ENCODE measurements at regions not wholly inside any gene's neighbourhood (a gene's known extent, or its start where the extent isn't known, plus 50 kb on each side); places are given as distances from the start of the nearest gene placed in this dataset.
"Not testable (repeated sequence)": the region's sequence is repeated elsewhere in the genome, so short reads cannot be mapped to it uniquely, and the experiment has no call there.

GRCh38 chr3:193031911-193032310, 114.3 kb upstream of the MB21D2 start:
- peaks cover 22% of the 10 kb centered on the region for H3K27me3 Mint-ChIP-seq (ENCODE audit: unreplicated experiment)
- H3K4me1 Mint-ChIP-seq (ENCODE audit: unreplicated experiment) = no peaks in the 10 kb centered on the region
- no peak overlapping the region for H3K27ac Mint-ChIP-seq (ENCODE audit: unreplicated experiment)
- no peaks in the 10 kb centered on the region for H3K9me3 Mint-ChIP-seq (ENCODE audit: unreplicated experiment)
- no peak for DNase-seq (ENCODE audit: extremely low spot score, unreplicated experiment)
- TF ChIP-seq CTCF (IDR thresholded peaks at IDR 0.05) = no peak
- no peak overlapping the region for H3K4me3 Mint-ChIP-seq (ENCODE audit: unreplicated experiment)
- no peaks in the 10 kb centered on the region for H3K36me3 Mint-ChIP-seq (ENCODE audit: unreplicated experiment)

- Mint-ChIP-seq H3K27me3 (ENCODE audit: unreplicated experiment) (peaks cover 14% of the 10 kb centered on the region), H3K27ac (ENCODE audit: unreplicated experiment) (no peak overlapping the region), H3K4me3 (ENCODE audit: unreplicated experiment) (no peak overlapping the region), H3K9me3 (ENCODE audit: unreplicated experiment) (no peaks in the 10 kb centered on the region), H3K36me3 (ENCODE audit: unreplicated experiment) (no peaks in the 10 kb centered on the region), H3K4me1 (ENCODE audit: unreplicated experiment) (no peaks in the 10 kb centered on the region)
- no peak for TF ChIP-seq CTCF (IDR thresholded peaks at IDR 0.05)
- DNase-seq (ENCODE audit: extremely low spot score, unreplicated experiment) = no peak
These were observed 115.6 kb upstream of the MB21D2 start for GRCh38 chr3:193033226-193033780.

- not testable (repeated sequence) for H3K4me3 Mint-ChIP-seq (ENCODE audit: unreplicated experiment); H3K27ac Mint-ChIP-seq (ENCODE audit: unreplicated experiment); H3K9me3 Mint-ChIP-seq (ENCODE audit: unreplicated experiment); H3K36me3 Mint-ChIP-seq (ENCODE audit: unreplicated experiment); H3K27me3 Mint-ChIP-seq (ENCODE audit: unreplicated experiment); DNase-seq (ENCODE audit: extremely low spot score, unreplicated experiment); H3K4me1 Mint-ChIP-seq (ENCODE audit: unreplicated experiment)
These were observed 120.2 kb upstream of the MB21D2 start for GRCh38 chr3:193037828-193038227.

GRCh38 chr3:193039058-193039457, 121.4 kb upstream of the MB21D2 start:
- H3K9me3 Mint-ChIP-seq (ENCODE audit: unreplicated experiment) = no peaks in the 10 kb centered on the region
- no peaks in the 10 kb centered on the region for H3K36me3 Mint-ChIP-seq (ENCODE audit: unreplicated experiment)
- no peak for TF ChIP-seq CTCF (IDR thresholded peaks at IDR 0.05)
- no peak overlapping the region for H3K4me3 Mint-ChIP-seq (ENCODE audit: unreplicated experiment)
- peaks cover 7% of the 10 kb centered on the region for H3K27me3 Mint-ChIP-seq (ENCODE audit: unreplicated experiment)
- H3K27ac Mint-ChIP-seq (ENCODE audit: unreplicated experiment) = no peak overlapping the region
- no peaks in the 10 kb centered on the region for H3K4me1 Mint-ChIP-seq (ENCODE audit: unreplicated experiment)
- DNase-seq (ENCODE audit: extremely low spot score, unreplicated experiment) = no peak

- Mint-ChIP-seq H3K27ac (ENCODE audit: unreplicated experiment) (no peak overlapping the region), H3K9me3 (ENCODE audit: unreplicated experiment) (no peaks in the 10 kb centered on the region), H3K36me3 (ENCODE audit: unreplicated experiment) (no peaks in the 10 kb centered on the region), H3K4me3 (ENCODE audit: unreplicated experiment) (no peak overlapping the region), H3K4me1 (ENCODE audit: unreplicated experiment) (no peaks in the 10 kb centered on the region), H3K27me3 (ENCODE audit: unreplicated experiment) (peaks cover 5% of the 10 kb centered on the region)
- peak; percentile 67 for TF ChIP-seq CTCF (IDR thresholded peaks at IDR 0.05)
- DNase-seq (ENCODE audit: extremely low spot score, unreplicated experiment) = no peak
These were observed 123.4 kb upstream of the MB21D2 start for GRCh38 chr3:193040836-193041672.

Measured in osteocyte (in vitro differentiated cells).